H9 (cell line): ENCODE measurements at regions not wholly inside any gene's neighbourhood (a gene's known extent, or its start where the extent isn't known, plus 50 kb on each side); places are given as distances from the start of the nearest gene placed in this dataset.

Experiments
- DNase-seq: peaks from one replicate; pipeline ENCODE4 v3.0.0-alpha.2; 2017
- H2AFZ ChIP-seq: one replicate; pipeline ENCODE4 v1.6.1; 2013; ENCODE audit warnings: mild to moderate bottlenecking, low read length, control low read depth, moderate library complexity
- H2AK5ac ChIP-seq: 2 replicates; pipeline ENCODE4 v1.6.1; 2013; ENCODE audit warnings: low read length, control low read depth, mixed read lengths; ENCODE audit not compliant: insufficient read length
- H2BK120ac ChIP-seq: one replicate; pipeline ENCODE4 v1.6.1; 2013; ENCODE audit warnings: low read depth, mild to moderate bottlenecking, low read length, control low read depth, inconsistent platforms; ENCODE audit not compliant: poor library complexity, severe bottlenecking
- H2BK12ac ChIP-seq: 2 replicates; pipeline ENCODE4 v1.6.1; 2013; ENCODE audit warnings: low read length, control low read depth, mixed read lengths, low read depth; ENCODE audit not compliant: insufficient read length
- H2BK15ac ChIP-seq: 2 replicates; pipeline ENCODE4 v1.6.1; 2013; ENCODE audit warnings: low read depth, low read length, control low read depth
- H2BK20ac ChIP-seq: one replicate; pipeline ENCODE4 v1.6.1; 2013; ENCODE audit warnings: low read depth, mild to moderate bottlenecking, low read length, control low read depth, inconsistent platforms; ENCODE audit not compliant: poor library complexity, severe bottlenecking
- H2BK5ac ChIP-seq: 2 replicates; pipeline ENCODE4 v1.6.1; 2013; ENCODE audit warnings: low read length, control low read depth, mixed read lengths; ENCODE audit not compliant: insufficient read length
- H3K14ac ChIP-seq: 2 replicates; pipeline ENCODE4 v1.6.1; 2013; ENCODE audit warnings: low read length, control low read depth; ENCODE audit not compliant: insufficient read depth
- H3K18ac ChIP-seq: 2 replicates; pipeline ENCODE4 v1.6.1; 2013; ENCODE audit warnings: low read depth, mild to moderate bottlenecking, mixed read lengths, low read length, control low read depth; ENCODE audit not compliant: insufficient read length
- H3K23ac ChIP-seq: 2 replicates; pipeline ENCODE4 v1.6.1; 2013; ENCODE audit warnings: low read length, control low read depth, mixed read lengths, low read depth; ENCODE audit not compliant: insufficient read length
- H3K23me2 ChIP-seq: 2 replicates; pipeline ENCODE4 v1.6.1; 2013; ENCODE audit warnings: low read depth, mild to moderate bottlenecking, mixed read lengths, low read length, control low read depth; ENCODE audit not compliant: insufficient read length, poor library complexity, severe bottlenecking
- H3K27ac ChIP-seq: 2 replicates; pipeline ENCODE4 v1.5.1; 2013; ENCODE audit warnings: low read length, control low read depth, mixed read lengths, low read depth; ENCODE audit not compliant: insufficient read length
- H3K27me3 ChIP-seq: 2 replicates; pipeline ENCODE4 v1.6.1; 2013; ENCODE audit warnings: low read length, control low read depth, inconsistent platforms; ENCODE audit not compliant: insufficient read depth
- H3K4ac ChIP-seq: 2 replicates; pipeline ENCODE4 v1.6.1; 2013; ENCODE audit warnings: low read depth, mild to moderate bottlenecking, control low read depth, inconsistent platforms, low read length, moderate library complexity
- H3K4me1 ChIP-seq: 2 replicates; pipeline ENCODE4 v1.6.1; 2013; ENCODE audit warnings: low read length, control low read depth, inconsistent platforms; ENCODE audit not compliant: insufficient read depth
- H3K4me2 ChIP-seq: 2 replicates; pipeline ENCODE4 v1.6.1; 2013; ENCODE audit warnings: low read length, control low read depth, mixed read lengths; ENCODE audit not compliant: insufficient read length, insufficient read depth
- H3K56ac ChIP-seq: 2 replicates; pipeline ENCODE4 v1.6.1; 2013; ENCODE audit warnings: low read depth, mild to moderate bottlenecking, mixed read lengths, low read length, control low read depth; ENCODE audit not compliant: insufficient read length
- H3K79me1 ChIP-seq: 2 replicates; pipeline ENCODE4 v1.6.1; 2013; ENCODE audit warnings: low read depth, mild to moderate bottlenecking, moderate library complexity, low read length, control low read depth, inconsistent platforms; ENCODE audit not compliant: insufficient read depth, poor library complexity, severe bottlenecking
- H3K79me2 ChIP-seq: 2 replicates; pipeline ENCODE4 v1.6.1; 2013; ENCODE audit warnings: low read length, control low read depth, inconsistent platforms; ENCODE audit not compliant: insufficient read depth
- H3K9ac ChIP-seq: 2 replicates; pipeline ENCODE4 v1.6.1; 2013; ENCODE audit warnings: low read length, control low read depth, mixed read lengths; ENCODE audit not compliant: insufficient read length; ENCODE audit errors: extremely low read depth
- H3K9me3 ChIP-seq: one replicate; pipeline ENCODE4 v1.6.1; 2013; ENCODE audit warnings: low read depth, low read length, inconsistent platforms; ENCODE audit not compliant: control insufficient read depth
- H3T11ph ChIP-seq: one replicate; pipeline ENCODE4 v1.6.1; 2013; ENCODE audit warnings: mild to moderate bottlenecking, low read length, control low read depth, inconsistent platforms
- H4K20me1 ChIP-seq: one replicate; pipeline ENCODE4 v1.6.1; 2013; ENCODE audit not compliant: control insufficient read depth, insufficient read length, insufficient read depth
- H4K5ac ChIP-seq: 2 replicates; pipeline ENCODE4 v1.6.1; 2013; ENCODE audit warnings: low read depth, mild to moderate bottlenecking, mixed read lengths, low read length, control low read depth; ENCODE audit not compliant: insufficient read length
- H4K8ac ChIP-seq: replicated peaks from 2 replicates; pipeline ENCODE4 v1.6.1; 2013; ENCODE audit warnings: low read length, control low read depth, mixed read lengths, low read depth; ENCODE audit not compliant: insufficient read length
- H4K91ac ChIP-seq: 2 replicates; pipeline ENCODE4 v1.6.1; 2013; ENCODE audit warnings: low read depth, mild to moderate bottlenecking, moderate library complexity, mixed read lengths, low read length, control low read depth; ENCODE audit not compliant: insufficient read length
- H3K27ac Mint-ChIP-seq, 3 experiments: 2 replicates in 2 of 3; 3 replicates in 1 of 3; pipeline ENCODE4 v1.8.0; 2020 to 2021; ENCODE audit warnings: mixed read lengths in 3 of 3, mild to moderate bottlenecking in 1 of 3, moderate library complexity in 1 of 3
- H3K27me3 Mint-ChIP-seq: 2 replicates; pipeline ENCODE4 v1.8.0; 2021; ENCODE audit warnings: low read depth, mild to moderate bottlenecking, moderate library complexity, mixed read lengths
- H3K36me3 Mint-ChIP-seq, 3 experiments: 2 replicates in 2 of 3; 3 replicates in 1 of 3; pipeline ENCODE4 v1.8.0; 2020 to 2021; ENCODE audit warnings: low read depth in 3 of 3, mixed read lengths in 3 of 3; ENCODE audit not compliant: insufficient read depth in 1 of 3
- H3K4me1 Mint-ChIP-seq, 2 experiments: 2 replicates each; pipeline ENCODE4 v1.8.0; 2020; ENCODE audit warnings: mixed read lengths in 2 of 2
- H3K4me3 Mint-ChIP-seq, 2 experiments: 2 replicates in 1 of 2; 3 replicates in 1 of 2; pipeline ENCODE4 v1.8.0; 2020 to 2021; ENCODE audit warnings: mild to moderate bottlenecking in 2 of 2, mixed read lengths in 2 of 2, moderate library complexity in 1 of 2
- H3K9me3 Mint-ChIP-seq, 2 experiments: 2 replicates in 1 of 2; 3 replicates in 1 of 2; pipeline ENCODE4 v1.8.0; 2020; ENCODE audit warnings: mild to moderate bottlenecking in 2 of 2, mixed read lengths in 2 of 2, moderate library complexity in 1 of 2
- TF ChIP-seq, protein P1 (sequence below): fragments of 200-600 bp; sonication (generic); conservative IDR thresholded peaks from 3 replicates; pipeline ENCODE4 v1.8.0; 2021; ENCODE audit warnings: antibody characterized with exemption, mild to moderate bottlenecking

- Histone ChIP-seq H3K23me2 (no peaks in the 10 kb centered on the region), H2BK15ac (no peak overlapping the region), H3K9me3 (no peaks in the 10 kb centered on the region), H3K79me1 (no peaks in the 10 kb centered on the region), H2AFZ (no peak overlapping the region), H2AK5ac (no peak overlapping the region), H3K27ac (no peak overlapping the region), H3K23ac (no peak overlapping the region), H4K5ac (no peak overlapping the region), H3K79me2 (no peaks in the 10 kb centered on the region), H2BK5ac (no peak overlapping the region), H3K27me3 (no peaks in the 10 kb centered on the region), H2BK20ac (no peak overlapping the region), H2BK120ac (no peak overlapping the region), H4K8ac (no peak overlapping the region), H4K91ac (no peak overlapping the region), H3K4me2 (no peak overlapping the region), H4K20me1 (no peaks in the 10 kb centered on the region), H3K4ac (no peak overlapping the region), H3K18ac (no peak overlapping the region), H3K56ac (no peak overlapping the region), H2BK12ac (no peak overlapping the region), H3K4me1 (no peaks in the 10 kb centered on the region), H3K14ac (no peak overlapping the region), H3T11ph (no peak overlapping the region), H3K9ac (no peak overlapping the region)
- DNase-seq = no peak
- Mint-ChIP-seq H3K27me3 (no peaks in the 10 kb centered on the region), H3K4me1 (no peaks in the 10 kb centered on the region), H3K27ac (no peak overlapping the region), H3K4me3 (no peak overlapping the region), H3K9me3 (peaks cover 0 to 4% of the 10 kb centered on the region in 2 experiments; a peak in 4 of 5 replicates), H3K36me3 (no peaks in the 10 kb centered on the region)
- TF ChIP-seq, protein P1, sequence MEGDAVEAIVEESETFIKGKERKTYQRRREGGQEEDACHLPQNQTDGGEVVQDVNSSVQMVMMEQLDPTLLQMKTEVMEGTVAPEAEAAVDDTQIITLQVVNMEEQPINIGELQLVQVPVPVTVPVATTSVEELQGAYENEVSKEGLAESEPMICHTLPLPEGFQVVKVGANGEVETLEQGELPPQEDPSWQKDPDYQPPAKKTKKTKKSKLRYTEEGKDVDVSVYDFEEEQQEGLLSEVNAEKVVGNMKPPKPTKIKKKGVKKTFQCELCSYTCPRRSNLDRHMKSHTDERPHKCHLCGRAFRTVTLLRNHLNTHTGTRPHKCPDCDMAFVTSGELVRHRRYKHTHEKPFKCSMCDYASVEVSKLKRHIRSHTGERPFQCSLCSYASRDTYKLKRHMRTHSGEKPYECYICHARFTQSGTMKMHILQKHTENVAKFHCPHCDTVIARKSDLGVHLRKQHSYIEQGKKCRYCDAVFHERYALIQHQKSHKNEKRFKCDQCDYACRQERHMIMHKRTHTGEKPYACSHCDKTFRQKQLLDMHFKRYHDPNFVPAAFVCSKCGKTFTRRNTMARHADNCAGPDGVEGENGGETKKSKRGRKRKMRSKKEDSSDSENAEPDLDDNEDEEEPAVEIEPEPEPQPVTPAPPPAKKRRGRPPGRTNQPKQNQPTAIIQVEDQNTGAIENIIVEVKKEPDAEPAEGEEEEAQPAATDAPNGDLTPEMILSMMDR = no peak
Measured at GRCh38 chr13:85013006-85013405, 786.2 kb downstream of the SLITRK6 start.
